PC-3 (cell line): ENCODE measurements at regions not wholly inside any gene's neighbourhood (a gene's known extent, or its start where the extent isn't known, plus 50 kb on each side); places are given as distances from the start of the nearest gene placed in this dataset.
A peak's percentile ranks its signal among the peaks of the same experiment; 100 is the strongest.

Experiments used
- ATAC-seq: fragments of 200-7000 bp; cut with Tn5 transposase; 2 replicates; pipeline ENCODE4 v1.9.1; 2020; ENCODE audit warnings: mild to moderate bottlenecking, moderate library complexity
- BruUV-seq: library from RNA; stranded (reverse); fragments of 400-500 nt; replicated peaks from 2 replicates; lab custom pipeline; 2021; lab: Mats Ljungman, UMichigan
- CTCF ChIA-PET: fragments of 300-600 bp; sonication (Branson Sonifier 250); formaldehyde crosslinking; loops from one replicate; lab custom pipeline; 2022; ENCODE audit warnings: antibody characterized with exemption; lab: Charles Lee
- POLR2A ChIA-PET: fragments of 300-600 bp; sonication (Branson Sonifier 250); formaldehyde crosslinking; loops from one replicate; lab custom pipeline; 2022; ENCODE audit warnings: antibody characterized with exemption; ENCODE audit not compliant: unreplicated experiment; lab: Charles Lee
- DNase-seq: peaks from one replicate; pipeline ENCODE4 v3.0.0-alpha.2; 2015
- H2AFZ ChIP-seq: fragments of 300-600 bp; sonication (generic); 2 replicates; pipeline ENCODE4 v1.6.0; 2016; ENCODE audit warnings: antibody characterized with exemption, low read length
- H3F3A ChIP-seq: fragments of 300-600 bp; sonication (generic); one replicate; pipeline ENCODE4 v1.6.0; 2017; ENCODE audit warnings: antibody characterized with exemption, low read length, control low read depth, mild to moderate bottlenecking; ENCODE audit not compliant: unreplicated experiment
- H3K27ac ChIP-seq: fragments of 300-600 bp; sonication (generic); 2 replicates; pipeline ENCODE4 v1.5.1; 2016; ENCODE audit warnings: mild to moderate bottlenecking, low read length
- H3K27me3 ChIP-seq: fragments of 300-600 bp; sonication (generic); 2 replicates; pipeline ENCODE4 v1.6.1; 2016; ENCODE audit warnings: low read length, mixed read lengths
- H3K36me3 ChIP-seq: fragments of 300-600 bp; sonication (generic); 2 replicates; pipeline ENCODE4 v1.6.1; 2016; ENCODE audit warnings: low read depth, mixed run types, low read length, mixed read lengths
- H3K4me1 ChIP-seq: fragments of 300-600 bp; sonication (generic); 2 replicates; pipeline ENCODE4 v1.5.1; 2016; ENCODE audit warnings: low read length; ENCODE audit not compliant: insufficient read depth
- H3K4me2 ChIP-seq: fragments of 300-600 bp; sonication (generic); 2 replicates; pipeline ENCODE4 v1.6.0; 2016; ENCODE audit warnings: low read length
- H3K4me3 ChIP-seq: fragments of 300-600 bp; sonication (generic); 2 replicates; pipeline ENCODE4 v1.5.1; 2016; ENCODE audit warnings: mild to moderate bottlenecking, low read length, mixed read lengths
- H3K79me2 ChIP-seq: fragments of 300-600 bp; sonication (generic); 2 replicates; pipeline ENCODE4 v1.6.1; 2017; ENCODE audit warnings: low read length, mixed read lengths
- H3K9ac ChIP-seq: fragments of 300-600 bp; sonication (generic); 2 replicates; pipeline ENCODE4 v1.6.0; 2016; ENCODE audit warnings: mild to moderate bottlenecking, low read length
- H3K9me2 ChIP-seq: fragments of 300-600 bp; sonication (generic); replicated peaks from 2 replicates; pipeline ENCODE4 v1.6.1; 2016; ENCODE audit warnings: mixed run types, low read length, mixed read lengths
- H3K9me3 ChIP-seq: fragments of 300-600 bp; sonication (generic); 2 replicates; pipeline ENCODE4 v1.6.1; 2016; ENCODE audit warnings: low read length, mixed read lengths
- H4K20me1 ChIP-seq: fragments of 300-600 bp; sonication (generic); 2 replicates; pipeline ENCODE4 v1.6.1; 2016; ENCODE audit warnings: low read length, mixed read lengths
- EZH2 ChIP-seq: fragments of 300-600 bp; sonication (generic); IDR thresholded peaks from one replicate; pipeline ENCODE4 v1.6.1; 2017; ENCODE audit warnings: antibody characterized with exemption, mild to moderate bottlenecking, low read length; ENCODE audit not compliant: unreplicated experiment
- EZH2phosphoT487 ChIP-seq: fragments of 300-600 bp; sonication (generic); IDR thresholded peaks from 2 replicates; pipeline ENCODE4 v1.6.1; 2018; ENCODE audit warnings: mild to moderate bottlenecking, antibody characterized with exemption, low read length, borderline replicate concordance
- intact Hi-C: fragments of 100-400 bp; cut with micrococcal nuclease; formaldehyde crosslinking; loops from 2 replicates; pipeline ENCODE4 v1.9.0; 2023
- TF ChIP-seq, protein P1 (sequence below): fragments of 300-600 bp; sonication (generic); conservative IDR thresholded peaks from 2 replicates; pipeline ENCODE4 v1.5.1; 2017; ENCODE audit warnings: antibody characterized with exemption, low read depth, mild to moderate bottlenecking, low read length

DNA sequence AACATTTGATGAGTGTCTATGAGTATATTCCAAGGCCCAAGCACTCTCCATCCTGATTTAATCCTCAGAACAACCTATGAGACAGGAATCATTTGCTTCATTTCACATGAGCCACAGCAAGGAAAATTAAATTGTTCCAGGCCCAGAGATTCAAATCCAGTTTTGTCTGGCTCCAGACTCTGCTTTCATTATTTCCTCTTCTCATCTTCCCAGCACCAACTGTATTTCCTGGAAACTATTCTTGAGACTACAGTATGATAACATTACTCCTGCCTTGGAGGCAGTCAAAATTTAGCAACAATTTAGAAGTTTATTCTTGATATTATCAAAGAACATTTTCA, 194.5 kb downstream of the ZNF608 start:
- intact Hi-C loops: no loop called here
- H3K27ac ChIP-seq: no peak overlapping the region
- ATAC-seq: no peak

DNA sequence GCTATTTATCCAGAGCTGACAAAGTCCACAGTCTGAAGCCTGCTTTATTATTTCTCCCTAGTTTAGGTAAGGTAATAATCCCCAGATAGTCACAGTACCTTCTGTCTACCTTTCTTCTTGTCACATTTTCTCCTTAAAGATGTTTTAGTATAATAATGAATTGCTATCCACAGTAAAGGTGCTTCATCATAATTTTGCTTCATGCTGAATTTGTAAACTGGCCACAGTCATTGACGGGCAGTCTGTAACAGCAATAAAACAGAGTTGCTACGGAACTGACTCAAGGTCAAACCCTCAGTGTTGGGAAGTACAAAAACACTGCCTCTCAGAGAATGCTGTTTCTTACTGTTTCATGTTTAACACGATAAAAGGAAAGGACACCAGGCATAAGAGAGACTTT, 195.7 kb downstream of the ZNF608 start:
- H2AFZ ChIP-seq: no peak overlapping the region
- no peak overlapping the region for H3K27ac ChIP-seq
- POLR2A ChIA-PET: no interaction called here
- no peaks in the 10 kb centered on the region for H3F3A ChIP-seq
- H3K79me2 ChIP-seq: no peaks in the 10 kb centered on the region
- TF ChIP-seq EZH2: no peak
- TF ChIP-seq EZH2phosphoT487: no peak
- TF ChIP-seq, protein P1, sequence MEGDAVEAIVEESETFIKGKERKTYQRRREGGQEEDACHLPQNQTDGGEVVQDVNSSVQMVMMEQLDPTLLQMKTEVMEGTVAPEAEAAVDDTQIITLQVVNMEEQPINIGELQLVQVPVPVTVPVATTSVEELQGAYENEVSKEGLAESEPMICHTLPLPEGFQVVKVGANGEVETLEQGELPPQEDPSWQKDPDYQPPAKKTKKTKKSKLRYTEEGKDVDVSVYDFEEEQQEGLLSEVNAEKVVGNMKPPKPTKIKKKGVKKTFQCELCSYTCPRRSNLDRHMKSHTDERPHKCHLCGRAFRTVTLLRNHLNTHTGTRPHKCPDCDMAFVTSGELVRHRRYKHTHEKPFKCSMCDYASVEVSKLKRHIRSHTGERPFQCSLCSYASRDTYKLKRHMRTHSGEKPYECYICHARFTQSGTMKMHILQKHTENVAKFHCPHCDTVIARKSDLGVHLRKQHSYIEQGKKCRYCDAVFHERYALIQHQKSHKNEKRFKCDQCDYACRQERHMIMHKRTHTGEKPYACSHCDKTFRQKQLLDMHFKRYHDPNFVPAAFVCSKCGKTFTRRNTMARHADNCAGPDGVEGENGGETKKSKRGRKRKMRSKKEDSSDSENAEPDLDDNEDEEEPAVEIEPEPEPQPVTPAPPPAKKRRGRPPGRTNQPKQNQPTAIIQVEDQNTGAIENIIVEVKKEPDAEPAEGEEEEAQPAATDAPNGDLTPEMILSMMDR: no peak
- CTCF ChIA-PET: no interaction called here
- no peak overlapping the region for H3K4me2 ChIP-seq
- H3K4me1 ChIP-seq: no peaks in the 10 kb centered on the region
- intact Hi-C loops: no loop called here
- H3K4me3 ChIP-seq: no peak overlapping the region
- H4K20me1 ChIP-seq: no peaks in the 10 kb centered on the region
- no TSS peak for BruUV-seq
- H3K9ac ChIP-seq: no peak overlapping the region
- no peaks in the 10 kb centered on the region for H3K9me2 ChIP-seq
- ATAC-seq: peak; percentile 50
- no peak for DNase-seq
- no peaks in the 10 kb centered on the region for H3K36me3 ChIP-seq
- H3K9me3 ChIP-seq: no peaks in the 10 kb centered on the region
- H3K27me3 ChIP-seq: no peaks in the 10 kb centered on the region

More for the DNA sequence above, 194.5 kb downstream of the ZNF608 start:
- no peak for DNase-seq
- Histone ChIP-seq H3K4me3 (no peak overlapping the region), H3K4me1 (no peaks in the 10 kb centered on the region), H3K4me2 (no peak overlapping the region), H3F3A (no peaks in the 10 kb centered on the region), H3K27me3 (no peaks in the 10 kb centered on the region), H3K36me3 (no peaks in the 10 kb centered on the region), H3K9ac (no peak overlapping the region), H3K79me2 (no peaks in the 10 kb centered on the region), H2AFZ (no peak overlapping the region), H4K20me1 (no peaks in the 10 kb centered on the region), H3K9me3 (no peaks in the 10 kb centered on the region), H3K9me2 (no peaks in the 10 kb centered on the region)
- ChIA-PET CTCF (no interaction called here), POLR2A (no interaction called here)
- BruUV-seq: no TSS peak
- TF ChIP-seq EZH2phosphoT487: no peak
- TF ChIP-seq, protein P1: no peak
- no peak for TF ChIP-seq EZH2

DNA sequence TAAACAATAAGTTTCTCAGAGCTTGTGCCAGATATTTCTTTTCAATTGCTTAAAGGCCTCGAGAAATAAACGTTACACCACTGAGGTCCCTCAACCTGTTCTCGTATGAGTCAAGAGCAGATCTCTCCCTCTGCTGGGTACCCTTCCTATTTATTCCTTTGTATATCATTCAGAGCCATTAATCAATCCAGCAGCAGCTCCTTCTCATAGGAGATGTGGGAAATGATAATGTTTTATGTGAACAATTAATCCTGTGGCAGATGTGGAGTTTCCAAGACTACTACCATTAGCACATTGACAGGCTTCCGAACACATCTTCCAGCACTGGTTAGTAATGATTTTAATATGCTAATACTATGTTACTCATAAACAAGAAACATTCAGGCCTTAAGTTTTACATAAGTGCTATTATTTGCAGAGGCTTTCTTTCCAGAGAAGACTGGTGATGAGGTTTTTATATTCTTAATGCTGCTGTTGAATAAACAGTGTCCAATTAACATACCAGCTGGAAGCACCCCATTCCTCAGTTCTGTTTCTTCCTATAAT, 196.5 kb downstream of the ZNF608 start:
- no peaks in the 10 kb centered on the region for H3F3A ChIP-seq
- H3K4me2 ChIP-seq: no peak overlapping the region
- no peaks in the 10 kb centered on the region for H3K9me2 ChIP-seq
- no peaks in the 10 kb centered on the region for H3K27me3 ChIP-seq
- BruUV-seq: no TSS peak
- ChIA-PET CTCF (no interaction called here), POLR2A (no interaction called here)
- H3K27ac ChIP-seq: no peak overlapping the region
- H3K9ac ChIP-seq: no peak overlapping the region
- no peaks in the 10 kb centered on the region for H3K9me3 ChIP-seq
- no peak overlapping the region for H2AFZ ChIP-seq
- no peaks in the 10 kb centered on the region for H3K4me1 ChIP-seq
- ATAC-seq: no peak
- TF ChIP-seq EZH2 (no peak), EZH2phosphoT487 (no peak)
- TF ChIP-seq, protein P1: no peak
- no peaks in the 10 kb centered on the region for H3K36me3 ChIP-seq
- H3K4me3 ChIP-seq: no peak overlapping the region
- intact Hi-C loops: no loop called here
- no peak for DNase-seq
- H3K79me2 ChIP-seq: no peaks in the 10 kb centered on the region
- H4K20me1 ChIP-seq: no peaks in the 10 kb centered on the region
